CD4-positive, alpha-beta T cell (primary cell): ENCODE measurements at regions not wholly inside any gene's neighbourhood (a gene's known extent, or its start where the extent isn't known, plus 50 kb on each side); places are given as distances from the start of the nearest gene placed in this dataset.

Source experiments
- ATAC-seq: fragments of 200-7000 bp; cut with Tn5 transposase; one replicate; pipeline ENCODE4 v1.10.0; 2022; ENCODE audit warnings: mild to moderate bottlenecking; ENCODE audit not compliant: poor library complexity
- CTCF ChIA-PET: fragments of 350-600 bp; sonication (Branson Sonifier 250); formaldehyde crosslinking; loops from one replicate; lab custom pipeline; 2021; ENCODE audit warnings: antibody characterized with exemption, inconsistent platforms; lab: Charles Lee
- POLR2A ChIA-PET: fragments of 350-600 bp; sonication (Branson Sonifier 250); formaldehyde crosslinking; loops from one replicate; lab custom pipeline; 2021; ENCODE audit warnings: antibody characterized with exemption, inconsistent platforms; lab: Charles Lee
- DNase-seq, 14 experiments: peaks; one replicate each; pipeline ENCODE4 v3.0.0-alpha.2; 2013 to 2020; ENCODE audit warnings: mixed read lengths in 2 of 14
- H3K27ac ChIP-seq, 2 donors: one replicate each; pipeline versions ENCODE4 v1.5.1 to v1.7.0; 2013; ENCODE audit warnings: low read length in 2 of 2, low read depth in 1 of 2, mild to moderate bottlenecking in 1 of 2
- H3K27me3 ChIP-seq, 2 experiments: 1 replicate in 1 of 2; 2 replicates in 1 of 2; pipeline versions ENCODE4 v1.6.1 to v1.7.0; 2013; ENCODE audit warnings: low read length in 2 of 2, control low read depth in 1 of 2, mild to moderate bottlenecking in 1 of 2, moderate library complexity in 1 of 2; ENCODE audit not compliant: insufficient read depth in 2 of 2, control insufficient read depth in 1 of 2
- H3K36me3 ChIP-seq: one replicate; pipeline ENCODE4 v1.6.1; 2013; ENCODE audit warnings: low read length, control low read depth; ENCODE audit not compliant: insufficient read depth
- H3K4me1 ChIP-seq: one replicate; pipeline ENCODE4 v1.6.1; 2013; ENCODE audit warnings: low read length, control low read depth; ENCODE audit not compliant: insufficient read depth
- H3K4me3 ChIP-seq: one replicate; pipeline ENCODE4 v1.5.1; 2013; ENCODE audit warnings: mild to moderate bottlenecking, low read length, moderate library complexity
- H3K9me3 ChIP-seq, 2 experiments: 1 replicate in 1 of 2; 2 replicates in 1 of 2; pipeline versions ENCODE4 v1.6.1 to v1.7.0; 2013; ENCODE audit warnings: low read length in 2 of 2, mild to moderate bottlenecking in 2 of 2, control low read depth in 1 of 2, moderate library complexity in 1 of 2; ENCODE audit not compliant: control insufficient read depth in 1 of 2, insufficient read depth in 1 of 2
- H3K27ac Mint-ChIP-seq: one replicate; pipeline ENCODE4 v1.8.0; 2020; ENCODE audit warnings: mixed read lengths
- H3K27me3 Mint-ChIP-seq: one replicate; pipeline ENCODE4 v1.8.0; 2021; ENCODE audit warnings: mixed read lengths
- H3K36me3 Mint-ChIP-seq: one replicate; pipeline ENCODE4 v1.8.0; 2021; ENCODE audit warnings: low read depth, mixed read lengths
- H3K4me1 Mint-ChIP-seq: one replicate; pipeline ENCODE4 v1.8.0; 2021; ENCODE audit warnings: low read depth, mixed read lengths
- H3K4me3 Mint-ChIP-seq: one replicate; pipeline ENCODE4 v1.8.0; 2020; ENCODE audit warnings: mild to moderate bottlenecking, mixed read lengths
- H3K9me3 Mint-ChIP-seq: one replicate; pipeline ENCODE4 v1.8.0; 2020; ENCODE audit warnings: mixed read lengths
- intact Hi-C, 2 experiments: fragments of 100-400 bp; cut with DNase I in 1 of 2; cut with micrococcal nuclease in 1 of 2; formaldehyde crosslinking; loops; one replicate each; pipeline versions ENCODE4 v1.15.1 to v1.9.0; 2023 to 2025; cut with DNase I, micrococcal nuclease
- TF ChIP-seq, protein P1 (sequence below): fragments of 200-600 bp; IDR thresholded peaks from one replicate; pipeline ENCODE4 v1.8.0; 2022; ENCODE audit warnings: antibody characterized with exemption, mild to moderate bottlenecking

DNA sequence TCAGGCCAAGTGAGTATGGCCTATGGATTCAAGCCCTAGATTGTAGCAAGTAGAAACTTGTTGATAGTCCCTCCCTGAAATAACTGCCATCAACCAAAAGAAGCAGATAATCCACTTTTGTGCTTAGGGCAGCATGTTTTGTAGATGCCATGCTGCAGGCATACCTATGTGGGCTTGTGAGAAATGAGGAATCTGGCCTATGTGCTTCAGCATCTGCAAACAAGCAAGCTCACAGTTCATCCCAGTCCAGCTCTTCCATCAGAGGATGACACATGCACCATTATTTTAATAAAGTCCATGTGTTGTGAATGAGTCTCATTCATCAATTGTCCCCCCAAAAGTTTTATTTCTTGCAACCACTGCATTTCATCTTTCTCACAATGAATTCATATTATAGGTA, 421.9 kb upstream of the DIPK2B start:
- H3K27me3 ChIP-seq: no peaks in the 10 kb centered on the region
- ChIA-PET CTCF (no interaction called here), POLR2A (no interaction called here)
- ATAC-seq (no peak), DNase-seq (no peak)
- H3K27ac ChIP-seq: no peak overlapping the region
- no peak overlapping the region for H3K4me3 ChIP-seq
- no peak overlapping the region for H3K4me3 Mint-ChIP-seq
- no peak overlapping the region for H3K27ac Mint-ChIP-seq
- no peaks in the 10 kb centered on the region for H3K9me3 Mint-ChIP-seq
- no peaks in the 10 kb centered on the region for H3K36me3 ChIP-seq
- H3K27me3 Mint-ChIP-seq: no peaks in the 10 kb centered on the region
- H3K4me1 ChIP-seq: no peaks in the 10 kb centered on the region
- H3K9me3 ChIP-seq: no peaks in the 10 kb centered on the region
- H3K4me1 Mint-ChIP-seq: no peaks in the 10 kb centered on the region
- H3K36me3 Mint-ChIP-seq: no peaks in the 10 kb centered on the region
- TF ChIP-seq, protein P1, sequence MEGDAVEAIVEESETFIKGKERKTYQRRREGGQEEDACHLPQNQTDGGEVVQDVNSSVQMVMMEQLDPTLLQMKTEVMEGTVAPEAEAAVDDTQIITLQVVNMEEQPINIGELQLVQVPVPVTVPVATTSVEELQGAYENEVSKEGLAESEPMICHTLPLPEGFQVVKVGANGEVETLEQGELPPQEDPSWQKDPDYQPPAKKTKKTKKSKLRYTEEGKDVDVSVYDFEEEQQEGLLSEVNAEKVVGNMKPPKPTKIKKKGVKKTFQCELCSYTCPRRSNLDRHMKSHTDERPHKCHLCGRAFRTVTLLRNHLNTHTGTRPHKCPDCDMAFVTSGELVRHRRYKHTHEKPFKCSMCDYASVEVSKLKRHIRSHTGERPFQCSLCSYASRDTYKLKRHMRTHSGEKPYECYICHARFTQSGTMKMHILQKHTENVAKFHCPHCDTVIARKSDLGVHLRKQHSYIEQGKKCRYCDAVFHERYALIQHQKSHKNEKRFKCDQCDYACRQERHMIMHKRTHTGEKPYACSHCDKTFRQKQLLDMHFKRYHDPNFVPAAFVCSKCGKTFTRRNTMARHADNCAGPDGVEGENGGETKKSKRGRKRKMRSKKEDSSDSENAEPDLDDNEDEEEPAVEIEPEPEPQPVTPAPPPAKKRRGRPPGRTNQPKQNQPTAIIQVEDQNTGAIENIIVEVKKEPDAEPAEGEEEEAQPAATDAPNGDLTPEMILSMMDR: no peak
- intact Hi-C loops: no loop called here

DNA sequence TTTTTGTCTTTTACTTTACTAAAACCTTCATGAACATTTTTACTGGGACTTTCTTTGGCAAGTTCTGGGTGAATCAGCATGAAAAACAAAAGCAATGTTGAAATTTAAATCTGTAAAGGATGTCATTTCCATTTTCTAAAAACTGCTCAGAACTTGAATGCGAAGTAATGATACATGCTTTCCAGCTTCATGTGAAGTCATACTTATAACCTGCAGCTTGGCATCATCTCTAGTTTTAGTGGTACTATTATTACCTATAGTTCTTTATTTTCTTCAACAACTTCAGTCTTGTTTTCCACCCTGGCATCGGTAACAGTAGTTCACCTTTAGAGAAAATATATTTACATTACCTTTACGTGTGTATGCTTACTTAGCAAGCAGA, 421.4 kb upstream of the DIPK2B start:
- H3K27me3 Mint-ChIP-seq: no peaks in the 10 kb centered on the region
- H3K9me3 Mint-ChIP-seq: no peaks in the 10 kb centered on the region
- H3K4me3 Mint-ChIP-seq: no peak overlapping the region
- no peaks in the 10 kb centered on the region for H3K9me3 ChIP-seq
- no peak overlapping the region for H3K27ac Mint-ChIP-seq
- no peak overlapping the region for H3K4me3 ChIP-seq
- H3K36me3 Mint-ChIP-seq: no peaks in the 10 kb centered on the region
- H3K4me1 Mint-ChIP-seq: no peaks in the 10 kb centered on the region
- no peaks in the 10 kb centered on the region for H3K27me3 ChIP-seq
- no peak overlapping the region for H3K27ac ChIP-seq
- no peaks in the 10 kb centered on the region for H3K36me3 ChIP-seq
- TF ChIP-seq, protein P1: no peak
- ChIA-PET POLR2A (no interaction called here), CTCF (no interaction called here)
- DNase-seq: no peak
- intact Hi-C loops: no loop called here
- no peak for ATAC-seq
- H3K4me1 ChIP-seq: no peaks in the 10 kb centered on the region

DNA sequence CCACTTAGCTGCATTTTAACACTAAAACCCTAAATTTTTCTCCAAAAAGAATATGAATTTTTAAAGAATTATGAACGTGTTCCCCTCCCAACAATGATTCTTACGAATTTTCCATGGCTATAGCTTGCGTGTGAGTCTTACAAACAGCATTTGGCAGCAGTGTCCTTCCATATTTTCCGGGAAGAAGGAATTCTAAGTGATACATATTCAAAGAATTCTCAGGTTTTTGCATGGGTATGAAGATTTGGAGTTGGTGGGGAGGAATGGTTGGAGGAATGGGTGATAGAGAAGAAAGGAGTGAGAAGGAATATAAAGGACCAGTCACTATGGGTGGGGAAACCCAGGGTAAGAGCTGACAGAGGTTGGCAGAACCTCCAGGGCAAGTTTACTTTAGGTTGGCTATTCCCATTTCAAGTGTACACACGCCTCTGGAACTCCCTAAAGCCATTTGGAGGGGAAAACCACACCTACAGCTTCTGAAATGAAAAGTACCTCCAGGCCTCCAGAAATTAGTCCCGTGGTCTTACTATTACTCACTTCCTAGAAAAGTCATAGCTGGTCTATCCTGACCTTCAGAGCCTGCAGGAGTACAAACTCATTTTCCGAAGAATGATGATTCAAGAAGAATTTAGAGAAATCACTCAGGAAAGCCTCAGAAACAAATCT, 420.8 kb upstream of the DIPK2B start:
- Mint-ChIP-seq H3K36me3 (no peaks in the 10 kb centered on the region), H3K4me1 (no peaks in the 10 kb centered on the region), H3K27me3 (no peaks in the 10 kb centered on the region), H3K27ac (no peak overlapping the region), H3K9me3 (no peaks in the 10 kb centered on the region), H3K4me3 (no peak overlapping the region)
- ChIA-PET CTCF (no interaction called here), POLR2A (no interaction called here)
- no peaks in the 10 kb centered on the region for H3K9me3 ChIP-seq
- no peak for DNase-seq
- H3K36me3 ChIP-seq: no peaks in the 10 kb centered on the region
- no peaks in the 10 kb centered on the region for H3K4me1 ChIP-seq
- TF ChIP-seq, protein P1: no peak
- no peak for ATAC-seq
- intact Hi-C loops: no loop called here
- H3K27me3 ChIP-seq: no peaks in the 10 kb centered on the region
- no peak overlapping the region for H3K4me3 ChIP-seq
- no peak overlapping the region for H3K27ac ChIP-seq
